Left ventricle myocardium inferior (tissue), 1 donor: ENCODE measurements at regions not wholly inside any gene's neighbourhood (a gene's known extent, or its start where the extent isn't known, plus 50 kb on each side); places are given as distances from the start of the nearest gene placed in this dataset.
"Not testable (repeated sequence)": the region's sequence is repeated elsewhere in the genome, so short reads cannot be mapped to it uniquely, and the experiment has no call there.

Experiments
- DNase-seq: peaks from one replicate; pipeline ENCODE4 v3.0.0-alpha.2; 2020
- H3K27ac ChIP-seq: fragments of 200-600 bp; replicated peaks from 2 replicates; pipeline ENCODE4 v1.8.0; 2021
- H3K27me3 ChIP-seq: fragments of 200-600 bp; 2 replicates; pipeline ENCODE4 v1.8.0; 2021; ENCODE audit warnings: low read depth
- H3K36me3 ChIP-seq: fragments of 200-600 bp; 2 replicates; pipeline ENCODE4 v1.8.0; 2021
- H3K4me1 ChIP-seq: fragments of 200-600 bp; 2 replicates; pipeline ENCODE4 v1.8.0; 2021
- H3K4me3 ChIP-seq: fragments of 200-600 bp; 2 replicates; pipeline ENCODE4 v1.8.0; 2021; ENCODE audit warnings: mild to moderate bottlenecking, moderate library complexity
- H3K9me3 ChIP-seq: fragments of 200-600 bp; replicated peaks from 2 replicates; pipeline ENCODE4 v1.8.0; 2021
- CTCF ChIP-seq: fragments of 200-600 bp; IDR thresholded peaks from 2 replicates; pipeline ENCODE4 v1.8.0; 2021; ENCODE audit warnings: antibody characterized with exemption, mild to moderate bottlenecking, borderline replicate concordance
- intact Hi-C: fragments of 100-400 bp; cut with micrococcal nuclease; formaldehyde crosslinking; loops from one replicate; pipeline ENCODE4 v1.11.0; 2022
- donor health status: DM: no; HTN: yes; CAD: no; lungs with severe emphysema.

GRCh38 chr12:14207905-14208551, 157.5 kb upstream of the ATF7IP start:
- H3K36me3 ChIP-seq, result no peaks in the 10 kb centered on the region
- no peaks in the 10 kb centered on the region for H3K27me3 ChIP-seq
- H3K4me3 ChIP-seq, result no peak overlapping the region
- intact Hi-C loops, result no loop called here
- no peak overlapping the region for H3K27ac ChIP-seq
- H3K9me3 ChIP-seq, result no peaks in the 10 kb centered on the region
- no peak for TF ChIP-seq CTCF
- DNase-seq, result no peak
- H3K4me1 ChIP-seq, result no peaks in the 10 kb centered on the region

- H3K36me3 ChIP-seq, result no peaks in the 10 kb centered on the region
- no peak for TF ChIP-seq CTCF
- H3K4me1 ChIP-seq, result no peaks in the 10 kb centered on the region
- no peak overlapping the region for H3K27ac ChIP-seq
- no peaks in the 10 kb centered on the region for H3K27me3 ChIP-seq
- intact Hi-C loops, result no loop called here
- DNase-seq, result no peak
- H3K4me3 ChIP-seq, result no peak overlapping the region
- peaks cover 6% of the 10 kb centered on the region for H3K9me3 ChIP-seq
Measured at GRCh38 chr12:14211947-14212387, 153.5 kb upstream of the ATF7IP start.

- H3K9me3 ChIP-seq, result peaks cover 9% of the 10 kb centered on the region
- intact Hi-C loops, result no loop called here
- H3K36me3 ChIP-seq, result no peaks in the 10 kb centered on the region
- no peak overlapping the region for H3K27ac ChIP-seq
- H3K4me1 ChIP-seq, result no peaks in the 10 kb centered on the region
- TF ChIP-seq CTCF, result no peak
- DNase-seq, result no peak
- no peak overlapping the region for H3K4me3 ChIP-seq
- H3K27me3 ChIP-seq, result no peaks in the 10 kb centered on the region
Measured at GRCh38 chr12:14213542-14213941, 151.9 kb upstream of the ATF7IP start.

GRCh38 chr12:14214495-14214894, 151.0 kb upstream of the ATF7IP start:
- Histone ChIP-seq H3K4me3 (no peak overlapping the region), H3K27me3 (no peaks in the 10 kb centered on the region), H3K4me1 (no peaks in the 10 kb centered on the region), H3K36me3 (no peaks in the 10 kb centered on the region), H3K9me3 (peaks cover 9% of the 10 kb centered on the region), H3K27ac (no peak overlapping the region)
- no peak for DNase-seq
- TF ChIP-seq CTCF, result no peak
- intact Hi-C loops, result no loop called here

- H3K4me1 ChIP-seq, H3K36me3 ChIP-seq, DNase-seq, intact Hi-C loops, H3K27ac ChIP-seq, H3K27me3 ChIP-seq: not testable (repeated sequence)
- H3K9me3 ChIP-seq, result peaks cover 11% of the 10 kb centered on the region
- H3K4me3 ChIP-seq, result peak overlapping the region; percentile 41
Measured at GRCh38 chr12:14215949-14216348, 149.5 kb upstream of the ATF7IP start.

GRCh38 chr12:14216405-14217294, 148.8 kb upstream of the ATF7IP start:
- DNase-seq, result no peak
- Histone ChIP-seq H3K4me1 (no peaks in the 10 kb centered on the region), H3K4me3 (peak overlapping the region; percentile 41), H3K27ac (no peak overlapping the region), H3K36me3 (no peaks in the 10 kb centered on the region), H3K9me3 (peaks cover 13% of the 10 kb centered on the region), H3K27me3 (no peaks in the 10 kb centered on the region)
- intact Hi-C loops, result no loop called here
- no peak for TF ChIP-seq CTCF
